KMS-11 (cell line): ENCODE measurements at regions not wholly inside any gene's neighbourhood (a gene's known extent, or its start where the extent isn't known, plus 50 kb on each side); places are given as distances from the start of the nearest gene placed in this dataset.
"Not testable (repeated sequence)": the region's sequence is repeated elsewhere in the genome, so short reads cannot be mapped to it uniquely, and the experiment has no call there.

ENCODE experiments used
- H2AFZ ChIP-seq: fragments of 200-600 bp; sonication (generic); 2 replicates; pipeline ENCODE4 v1.6.1; 2016; ENCODE audit warnings: antibody characterized with exemption, mixed run types, low read depth
- H3K27ac ChIP-seq: fragments of 200-600 bp; sonication (generic); 2 replicates; pipeline ENCODE4 v1.6.1; 2016; ENCODE audit warnings: mild to moderate bottlenecking, mixed run types
- H3K27me3 ChIP-seq: fragments of 200-600 bp; sonication (generic); 2 replicates; pipeline ENCODE4 v1.6.1; 2017; ENCODE audit warnings: mild to moderate bottlenecking, low read depth, mixed run types, moderate library complexity; ENCODE audit not compliant: insufficient read depth
- H3K36me3 ChIP-seq: fragments of 200-600 bp; sonication (generic); 2 replicates; pipeline ENCODE4 v1.6.1; 2017; ENCODE audit warnings: mild to moderate bottlenecking, mixed run types; ENCODE audit not compliant: insufficient read depth
- H3K4me1 ChIP-seq: fragments of 200-600 bp; sonication (generic); 2 replicates; pipeline ENCODE4 v1.6.1; 2016; ENCODE audit warnings: mild to moderate bottlenecking, low read depth, mixed run types; ENCODE audit not compliant: poor library complexity, severe bottlenecking
- H3K4me2 ChIP-seq: fragments of 200-600 bp; sonication (generic); 2 replicates; pipeline ENCODE4 v1.7.0; 2016; ENCODE audit warnings: mild to moderate bottlenecking, mixed run types
- H3K4me3 ChIP-seq: fragments of 200-600 bp; sonication (generic); IDR thresholded peaks from 2 replicates; pipeline ENCODE4 v1.6.1; 2017; ENCODE audit warnings: low read depth, low read length, mixed read lengths; ENCODE audit not compliant: insufficient read depth
- H3K79me2 ChIP-seq: fragments of 200-600 bp; sonication (generic); 2 replicates; pipeline ENCODE4 v1.6.1; 2016; ENCODE audit warnings: low read depth, mixed run types; ENCODE audit not compliant: insufficient read depth
- H3K9ac ChIP-seq: fragments of 200-600 bp; sonication (generic); 2 replicates; pipeline ENCODE4 v1.6.1; 2016; ENCODE audit warnings: mild to moderate bottlenecking, mixed run types
- H4K20me1 ChIP-seq: fragments of 200-600 bp; sonication (generic); 2 replicates; pipeline ENCODE4 v1.6.1; 2016; ENCODE audit warnings: mild to moderate bottlenecking, mixed run types; ENCODE audit not compliant: insufficient read depth

GRCh38 chr9:40174035-40174434 lies 818.6 kb downstream of the SPATA31A1 start:
- H3K27ac ChIP-seq, H4K20me1 ChIP-seq, H2AFZ ChIP-seq, H3K9ac ChIP-seq, H3K79me2 ChIP-seq, H3K27me3 ChIP-seq, H3K4me3 ChIP-seq, H3K36me3 ChIP-seq, H3K4me2 ChIP-seq, H3K4me1 ChIP-seq: not testable (repeated sequence)

GRCh38 chr9:40177403-40177802 lies 821.9 kb downstream of the SPATA31A1 start:
- H3K9ac ChIP-seq, H3K27ac ChIP-seq, H3K36me3 ChIP-seq, H3K4me3 ChIP-seq, H3K27me3 ChIP-seq, H3K4me1 ChIP-seq, H2AFZ ChIP-seq, H3K79me2 ChIP-seq, H4K20me1 ChIP-seq, H3K4me2 ChIP-seq: not testable (repeated sequence)

GRCh38 chr9:40191403-40191802 lies 835.9 kb downstream of the SPATA31A1 start:
- not testable (repeated sequence) for H2AFZ ChIP-seq, H3K4me2 ChIP-seq, H3K4me3 ChIP-seq, H3K9ac ChIP-seq, H3K79me2 ChIP-seq, H3K36me3 ChIP-seq, H4K20me1 ChIP-seq, H3K27ac ChIP-seq, H3K27me3 ChIP-seq, H3K4me1 ChIP-seq

GRCh38 chr9:40192162-40192561 lies 836.7 kb downstream of the SPATA31A1 start:
- not testable (repeated sequence) for H3K4me3 ChIP-seq, H4K20me1 ChIP-seq, H3K79me2 ChIP-seq

GRCh38 chr9:40196165-40196714 lies 840.8 kb downstream of the SPATA31A1 start:
- H3K9ac ChIP-seq, H3K27ac ChIP-seq, H4K20me1 ChIP-seq, H3K27me3 ChIP-seq, H3K36me3 ChIP-seq, H3K79me2 ChIP-seq, H3K4me3 ChIP-seq: not testable (repeated sequence)
- peak overlapping the region; percentile 3; the same call in 1 of the 2 replicates for H2AFZ ChIP-seq
- peak overlapping the region; percentile 17; the same call in 1 of the 2 replicates for H3K4me2 ChIP-seq
- H3K4me1 ChIP-seq, result peaks cover 11% of the 10 kb centered on the region

More at GRCh38 chr9:40192162-40192561, 836.7 kb downstream of the SPATA31A1 start:
- not testable (repeated sequence) for H3K36me3 ChIP-seq, H2AFZ ChIP-seq, H3K4me2 ChIP-seq, H3K9ac ChIP-seq, H3K27ac ChIP-seq, H3K27me3 ChIP-seq
- H3K4me1 ChIP-seq, result peaks cover 11% of the 10 kb centered on the region

GRCh38 chr9:40196803-40197202 lies 841.3 kb downstream of the SPATA31A1 start:
- H3K79me2 ChIP-seq, H3K4me3 ChIP-seq, H2AFZ ChIP-seq: not testable (repeated sequence)

GRCh38 chr9:40221596-40222233 lies 866.2 kb downstream of the SPATA31A1 start:
- H3K4me2 ChIP-seq, H3K9ac ChIP-seq, H3K79me2 ChIP-seq, H3K36me3 ChIP-seq, H3K27ac ChIP-seq, H3K27me3 ChIP-seq, H4K20me1 ChIP-seq, H3K4me1 ChIP-seq, H2AFZ ChIP-seq, H3K4me3 ChIP-seq: not testable (repeated sequence)

More at GRCh38 chr9:40196803-40197202, 841.3 kb downstream of the SPATA31A1 start:
- H3K27ac ChIP-seq, H3K36me3 ChIP-seq, H3K9ac ChIP-seq, H3K4me2 ChIP-seq, H4K20me1 ChIP-seq, H3K27me3 ChIP-seq: not testable (repeated sequence)
- peaks cover 11% of the 10 kb centered on the region for H3K4me1 ChIP-seq

- H3K36me3 ChIP-seq, H3K4me1 ChIP-seq, H3K4me2 ChIP-seq, H3K4me3 ChIP-seq, H4K20me1 ChIP-seq, H3K79me2 ChIP-seq, H2AFZ ChIP-seq, H3K27ac ChIP-seq, H3K27me3 ChIP-seq, H3K9ac ChIP-seq: not testable (repeated sequence)
Measured at GRCh38 chr9:40222617-40223200, 867.2 kb downstream of the SPATA31A1 start.

- not testable (repeated sequence) for H3K9ac ChIP-seq, H3K79me2 ChIP-seq, H3K36me3 ChIP-seq, H3K4me3 ChIP-seq, H3K4me2 ChIP-seq, H2AFZ ChIP-seq, H3K4me1 ChIP-seq, H3K27ac ChIP-seq, H4K20me1 ChIP-seq, H3K27me3 ChIP-seq
Measured at GRCh38 chr9:40223353-40223752, 867.9 kb downstream of the SPATA31A1 start.
